AG10803 (cell line): ENCODE measurements at regions not wholly inside any gene's neighbourhood (a gene's known extent, or its start where the extent isn't known, plus 50 kb on each side); places are given as distances from the start of the nearest gene placed in this dataset.

Experiments used
- DNase-seq: peaks from one replicate; pipeline ENCODE4 v3.0.0; 2010; ENCODE audit warnings: low read depth
- H3K4me3 ChIP-seq: 2 replicates; pipeline ENCODE4 v1.5.1; 2011; ENCODE audit warnings: mild to moderate bottlenecking, low read length, control low read depth
- TF ChIP-seq, protein P1 (sequence below): conservative IDR thresholded peaks from 2 replicates; pipeline ENCODE4 v1.5.1; 2011; ENCODE audit warnings: mild to moderate bottlenecking, low read length, control low read depth, inconsistent platforms

DNA sequence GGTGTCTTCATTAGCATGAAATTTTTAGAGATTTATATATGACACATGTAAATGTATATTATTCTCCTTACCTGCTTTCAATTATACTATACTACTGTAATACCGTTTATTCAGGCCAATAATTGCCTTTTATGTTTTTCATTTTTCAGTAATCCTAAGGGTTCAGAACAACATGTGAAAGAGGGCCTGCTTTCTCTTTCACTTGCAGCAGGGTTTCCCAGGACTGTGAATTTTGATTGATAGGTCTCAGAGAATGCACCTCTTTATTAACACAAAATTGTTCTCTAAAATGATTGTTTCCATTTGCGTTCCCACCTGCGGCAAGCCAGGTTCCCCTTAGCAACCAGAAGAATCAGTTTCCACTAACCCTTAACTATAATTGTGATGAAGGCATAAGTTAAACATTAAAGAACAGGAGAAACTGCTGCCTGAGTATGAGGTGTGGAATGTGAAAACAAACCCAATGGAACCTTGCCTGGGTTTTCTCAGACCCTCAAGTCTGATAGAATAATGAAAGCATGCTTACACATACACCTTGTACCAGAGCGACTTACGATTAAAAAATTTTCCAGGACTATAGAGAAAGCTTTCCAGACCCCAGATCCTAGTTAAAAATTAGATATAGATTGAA, 1591.2 kb upstream of the LRRTM1 start:
- TF ChIP-seq, protein P1, sequence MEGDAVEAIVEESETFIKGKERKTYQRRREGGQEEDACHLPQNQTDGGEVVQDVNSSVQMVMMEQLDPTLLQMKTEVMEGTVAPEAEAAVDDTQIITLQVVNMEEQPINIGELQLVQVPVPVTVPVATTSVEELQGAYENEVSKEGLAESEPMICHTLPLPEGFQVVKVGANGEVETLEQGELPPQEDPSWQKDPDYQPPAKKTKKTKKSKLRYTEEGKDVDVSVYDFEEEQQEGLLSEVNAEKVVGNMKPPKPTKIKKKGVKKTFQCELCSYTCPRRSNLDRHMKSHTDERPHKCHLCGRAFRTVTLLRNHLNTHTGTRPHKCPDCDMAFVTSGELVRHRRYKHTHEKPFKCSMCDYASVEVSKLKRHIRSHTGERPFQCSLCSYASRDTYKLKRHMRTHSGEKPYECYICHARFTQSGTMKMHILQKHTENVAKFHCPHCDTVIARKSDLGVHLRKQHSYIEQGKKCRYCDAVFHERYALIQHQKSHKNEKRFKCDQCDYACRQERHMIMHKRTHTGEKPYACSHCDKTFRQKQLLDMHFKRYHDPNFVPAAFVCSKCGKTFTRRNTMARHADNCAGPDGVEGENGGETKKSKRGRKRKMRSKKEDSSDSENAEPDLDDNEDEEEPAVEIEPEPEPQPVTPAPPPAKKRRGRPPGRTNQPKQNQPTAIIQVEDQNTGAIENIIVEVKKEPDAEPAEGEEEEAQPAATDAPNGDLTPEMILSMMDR, result no peak
- no peak overlapping the region for H3K4me3 ChIP-seq
- no peak for DNase-seq

DNA sequence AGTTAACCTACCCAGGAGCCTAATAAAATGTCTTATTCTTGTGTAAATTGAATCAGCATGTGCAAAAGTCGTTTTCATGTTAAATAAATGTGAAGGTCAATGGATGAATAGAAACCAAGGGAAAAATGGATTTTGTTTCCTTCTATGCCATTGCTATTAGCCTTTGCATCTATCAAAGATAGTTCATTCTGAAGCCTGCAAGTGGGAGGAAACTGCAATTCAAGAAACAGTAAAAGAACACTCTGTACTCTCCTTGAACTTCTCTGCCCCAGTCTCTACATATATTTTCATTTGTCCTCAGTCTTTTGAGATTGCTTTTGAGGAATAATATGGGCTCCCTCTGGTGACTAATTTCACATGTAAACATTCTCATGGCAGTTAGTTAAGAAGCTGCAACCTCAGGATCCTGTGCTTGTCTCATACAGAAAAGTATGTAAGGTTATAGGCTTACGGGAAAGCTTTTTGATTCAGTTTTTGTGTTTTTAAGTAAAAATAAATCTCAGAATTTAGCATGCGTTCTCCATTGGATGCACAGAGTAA, 1590.0 kb upstream of the LRRTM1 start:
- DNase-seq, result no peak
- no peak overlapping the region for H3K4me3 ChIP-seq
- TF ChIP-seq, protein P1, result no peak

DNA sequence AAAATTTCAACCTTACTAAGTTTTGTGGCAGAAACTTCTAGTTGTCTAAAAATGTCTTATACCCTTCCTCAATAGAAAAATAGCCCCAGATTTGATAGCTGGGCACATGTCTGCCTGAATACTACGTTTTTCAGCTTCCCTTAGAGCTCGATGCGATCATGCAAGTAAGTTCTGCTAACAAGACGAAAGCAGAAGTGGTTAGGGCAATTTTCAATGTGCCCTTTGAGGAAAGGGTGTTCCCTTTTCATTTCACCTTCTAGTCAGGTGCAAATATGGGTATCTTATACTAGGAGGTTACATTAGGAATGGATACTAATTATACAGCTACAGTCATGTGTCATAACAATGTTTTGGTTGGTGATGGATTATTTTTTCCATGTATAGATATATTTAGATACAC, 1572.1 kb upstream of the LRRTM1 start:
- H3K4me3 ChIP-seq, result no peak overlapping the region
- DNase-seq, result no peak
- TF ChIP-seq, protein P1, result no peak

DNA sequence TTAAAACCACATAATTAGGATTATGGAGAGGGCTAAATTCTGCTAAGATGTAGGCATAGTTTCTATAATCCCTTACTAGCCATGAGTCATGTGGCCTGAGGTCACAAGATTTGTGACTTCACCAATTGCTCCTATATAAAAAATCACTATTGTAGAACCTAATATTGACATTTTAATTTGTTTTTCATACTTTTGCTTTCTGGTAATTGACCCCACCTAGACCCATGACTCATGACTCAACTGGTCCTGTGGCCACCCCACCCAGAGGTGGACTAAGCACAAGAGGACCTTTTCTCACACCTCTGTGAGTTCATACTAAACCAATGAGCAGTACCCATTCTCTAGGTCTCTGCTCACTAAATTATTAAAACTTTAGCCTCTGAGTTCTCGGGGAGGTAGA, 1567.5 kb upstream of the LRRTM1 start:
- no peak for DNase-seq
- H3K4me3 ChIP-seq, result no peak overlapping the region
- TF ChIP-seq, protein P1, result no peak

DNA sequence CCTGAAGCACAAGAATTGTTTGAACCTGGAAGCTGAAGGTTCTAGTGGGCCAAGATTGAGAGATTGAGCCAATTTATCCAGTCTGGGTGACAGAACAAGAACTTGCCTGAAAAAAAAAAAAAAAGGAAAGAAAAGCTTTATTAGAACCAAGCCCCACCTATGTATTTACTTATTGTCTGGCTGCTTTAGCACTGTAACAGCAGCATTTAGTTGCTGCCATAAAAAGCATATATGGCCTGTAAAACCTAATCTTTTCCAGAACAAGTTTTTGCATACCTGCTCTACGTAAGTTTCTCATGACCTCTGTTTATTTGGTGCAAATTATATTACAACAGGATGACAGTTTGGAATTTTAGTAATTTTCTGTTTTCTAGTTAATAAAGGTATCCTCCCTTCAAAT, 1565.6 kb upstream of the LRRTM1 start:
- DNase-seq, result no peak
- H3K4me3 ChIP-seq, result no peak overlapping the region
- TF ChIP-seq, protein P1, result no peak

DNA sequence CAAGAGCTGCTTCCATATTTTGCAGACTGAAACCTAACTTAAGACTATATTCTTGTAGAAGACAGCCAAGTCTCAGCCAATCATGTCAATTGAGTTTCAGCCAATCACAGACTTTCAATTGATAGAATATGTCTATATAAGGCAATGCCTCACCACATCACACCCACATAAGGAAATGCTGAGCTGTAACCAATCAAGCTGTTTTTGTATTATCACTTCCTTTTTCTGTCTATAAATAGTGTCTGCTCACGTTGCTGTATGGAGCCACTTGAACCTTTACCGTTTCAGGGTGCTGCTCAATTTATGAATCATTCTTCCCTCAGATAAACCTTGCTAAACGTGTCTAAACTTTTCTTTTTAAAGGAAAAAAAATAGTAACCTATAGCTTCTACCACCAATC, 1554.4 kb upstream of the LRRTM1 start:
- DNase-seq, result no peak
- no peak overlapping the region for H3K4me3 ChIP-seq
- TF ChIP-seq, protein P1, result no peak

DNA sequence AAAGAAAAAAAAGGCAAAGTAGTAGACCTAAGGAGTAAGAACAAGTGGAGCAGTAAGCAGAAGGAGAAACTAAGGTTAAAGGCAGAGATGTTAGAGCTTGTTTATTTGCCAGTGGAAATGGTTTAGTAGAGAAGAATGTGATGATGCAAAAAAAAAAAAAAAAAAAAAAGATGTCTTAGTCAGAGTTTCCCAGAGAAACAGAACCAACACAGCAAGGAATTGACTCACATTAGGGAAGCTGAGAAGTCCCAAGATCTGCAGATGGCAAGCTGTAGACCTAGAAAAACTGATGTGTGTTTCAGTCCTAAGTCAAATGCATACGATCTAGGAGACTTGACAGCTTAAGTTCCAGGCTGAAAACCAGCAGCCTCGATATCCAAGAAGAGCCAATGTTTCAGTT, 1548.8 kb upstream of the LRRTM1 start:
- TF ChIP-seq, protein P1, result no peak
- DNase-seq, result peak; percentile 0
- no peak overlapping the region for H3K4me3 ChIP-seq
